KMS-11 (cell line): ENCODE measurements at regions not wholly inside any gene's neighbourhood (a gene's known extent, or its start where the extent isn't known, plus 50 kb on each side); places are given as distances from the start of the nearest gene placed in this dataset.

Experiments used
- H2AFZ ChIP-seq: fragments of 200-600 bp; sonication (generic); 2 replicates; pipeline ENCODE4 v1.6.1; 2016; ENCODE audit warnings: antibody characterized with exemption, mixed run types, low read depth
- H3K27ac ChIP-seq: fragments of 200-600 bp; sonication (generic); 2 replicates; pipeline ENCODE4 v1.6.1; 2016; ENCODE audit warnings: mild to moderate bottlenecking, mixed run types
- H3K27me3 ChIP-seq: fragments of 200-600 bp; sonication (generic); 2 replicates; pipeline ENCODE4 v1.6.1; 2017; ENCODE audit warnings: mild to moderate bottlenecking, low read depth, mixed run types, moderate library complexity; ENCODE audit not compliant: insufficient read depth
- H3K36me3 ChIP-seq: fragments of 200-600 bp; sonication (generic); 2 replicates; pipeline ENCODE4 v1.6.1; 2017; ENCODE audit warnings: mild to moderate bottlenecking, mixed run types; ENCODE audit not compliant: insufficient read depth
- H3K4me1 ChIP-seq: fragments of 200-600 bp; sonication (generic); 2 replicates; pipeline ENCODE4 v1.6.1; 2016; ENCODE audit warnings: mild to moderate bottlenecking, low read depth, mixed run types; ENCODE audit not compliant: poor library complexity, severe bottlenecking
- H3K4me2 ChIP-seq: fragments of 200-600 bp; sonication (generic); 2 replicates; pipeline ENCODE4 v1.7.0; 2016; ENCODE audit warnings: mild to moderate bottlenecking, mixed run types
- H3K4me3 ChIP-seq: fragments of 200-600 bp; sonication (generic); IDR thresholded peaks from 2 replicates; pipeline ENCODE4 v1.6.1; 2017; ENCODE audit warnings: low read depth, low read length, mixed read lengths; ENCODE audit not compliant: insufficient read depth
- H3K79me2 ChIP-seq: fragments of 200-600 bp; sonication (generic); 2 replicates; pipeline ENCODE4 v1.6.1; 2016; ENCODE audit warnings: low read depth, mixed run types; ENCODE audit not compliant: insufficient read depth
- H3K9ac ChIP-seq: fragments of 200-600 bp; sonication (generic); 2 replicates; pipeline ENCODE4 v1.6.1; 2016; ENCODE audit warnings: mild to moderate bottlenecking, mixed run types
- H4K20me1 ChIP-seq: fragments of 200-600 bp; sonication (generic); 2 replicates; pipeline ENCODE4 v1.6.1; 2016; ENCODE audit warnings: mild to moderate bottlenecking, mixed run types; ENCODE audit not compliant: insufficient read depth
- TF ChIP-seq, protein P1 (sequence below): fragments of 200-600 bp; sonication (generic); conservative IDR thresholded peaks from 2 replicates; pipeline ENCODE4 v1.6.1; 2017; ENCODE audit warnings: low read depth, mild to moderate bottlenecking, antibody characterized with exemption, low read length, moderate library complexity, mixed read lengths

DNA sequence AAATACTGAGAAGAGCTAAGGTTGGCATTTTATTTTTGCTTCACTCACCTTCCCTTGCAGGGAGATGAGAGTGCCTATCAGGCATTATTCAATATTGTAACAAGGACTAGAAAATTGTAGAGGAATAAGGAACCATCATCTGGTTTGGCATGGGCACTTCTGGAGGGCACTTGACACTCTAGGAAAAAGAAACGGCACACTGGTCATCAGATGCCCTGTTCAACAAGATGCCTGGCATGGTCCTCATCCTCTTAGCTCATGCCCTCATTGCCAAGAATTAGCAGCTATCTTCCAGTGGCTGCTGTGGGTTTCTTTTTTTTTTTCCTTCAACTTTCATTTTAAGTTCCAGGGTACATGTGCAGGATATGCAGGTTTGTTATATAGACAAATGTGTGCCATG is 95.1 kb upstream of the ESRRG start:
- Histone ChIP-seq H3K36me3 (no peaks in the 10 kb centered on the region), H2AFZ (no peak overlapping the region), H3K4me2 (no peak overlapping the region), H3K27me3 (no peaks in the 10 kb centered on the region), H3K9ac (no peak overlapping the region), H4K20me1 (no peaks in the 10 kb centered on the region), H3K4me1 (no peaks in the 10 kb centered on the region), H3K4me3 (no peak overlapping the region), H3K27ac (no peak overlapping the region), H3K79me2 (no peaks in the 10 kb centered on the region)
- TF ChIP-seq, protein P1, sequence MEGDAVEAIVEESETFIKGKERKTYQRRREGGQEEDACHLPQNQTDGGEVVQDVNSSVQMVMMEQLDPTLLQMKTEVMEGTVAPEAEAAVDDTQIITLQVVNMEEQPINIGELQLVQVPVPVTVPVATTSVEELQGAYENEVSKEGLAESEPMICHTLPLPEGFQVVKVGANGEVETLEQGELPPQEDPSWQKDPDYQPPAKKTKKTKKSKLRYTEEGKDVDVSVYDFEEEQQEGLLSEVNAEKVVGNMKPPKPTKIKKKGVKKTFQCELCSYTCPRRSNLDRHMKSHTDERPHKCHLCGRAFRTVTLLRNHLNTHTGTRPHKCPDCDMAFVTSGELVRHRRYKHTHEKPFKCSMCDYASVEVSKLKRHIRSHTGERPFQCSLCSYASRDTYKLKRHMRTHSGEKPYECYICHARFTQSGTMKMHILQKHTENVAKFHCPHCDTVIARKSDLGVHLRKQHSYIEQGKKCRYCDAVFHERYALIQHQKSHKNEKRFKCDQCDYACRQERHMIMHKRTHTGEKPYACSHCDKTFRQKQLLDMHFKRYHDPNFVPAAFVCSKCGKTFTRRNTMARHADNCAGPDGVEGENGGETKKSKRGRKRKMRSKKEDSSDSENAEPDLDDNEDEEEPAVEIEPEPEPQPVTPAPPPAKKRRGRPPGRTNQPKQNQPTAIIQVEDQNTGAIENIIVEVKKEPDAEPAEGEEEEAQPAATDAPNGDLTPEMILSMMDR, result no peak

DNA sequence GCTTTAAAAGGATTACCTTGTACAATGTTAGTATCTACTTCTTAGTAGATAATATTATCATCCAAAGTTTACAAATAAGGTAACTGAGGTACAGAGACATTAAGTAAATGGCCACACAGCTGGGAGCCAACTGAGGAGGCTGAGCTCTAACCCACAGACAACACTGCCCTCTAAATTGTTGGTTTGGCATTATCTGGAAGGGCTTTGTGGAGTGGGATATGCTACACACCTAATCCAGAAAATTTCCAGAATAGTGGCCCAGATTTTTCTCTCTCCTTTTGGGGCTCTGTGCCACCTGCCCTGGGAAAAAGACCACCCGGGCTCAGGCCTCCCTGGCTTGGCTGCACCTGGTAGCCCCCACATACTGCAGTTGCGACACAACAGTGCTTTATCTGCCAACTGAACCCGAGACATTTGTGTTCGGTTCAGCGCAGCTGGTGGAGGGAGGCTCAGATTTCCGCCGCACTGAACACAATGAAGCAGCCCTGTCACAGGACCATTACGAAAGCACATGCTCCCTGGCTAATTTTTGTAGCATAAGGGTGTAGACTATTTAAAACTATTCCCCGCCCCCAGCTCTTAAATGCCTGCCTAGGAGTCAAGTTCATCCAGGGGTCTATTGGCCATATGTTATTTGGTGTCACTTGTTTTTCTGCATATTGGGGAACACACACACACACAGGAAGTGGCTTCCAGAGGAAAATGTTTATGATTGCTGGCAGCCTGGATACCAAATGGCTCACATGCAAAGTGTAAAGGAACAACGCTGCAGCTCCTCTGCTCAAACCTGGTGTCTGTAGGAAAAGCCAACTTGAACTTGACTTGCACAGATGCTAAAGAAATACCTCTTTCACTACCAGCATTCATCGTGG is 92.3 kb upstream of the ESRRG start:
- Histone ChIP-seq H3K79me2 (no peaks in the 10 kb centered on the region), H3K27ac (no peak overlapping the region), H3K9ac (no peak overlapping the region), H2AFZ (no peak overlapping the region), H3K36me3 (no peaks in the 10 kb centered on the region), H4K20me1 (no peaks in the 10 kb centered on the region), H3K4me1 (no peaks in the 10 kb centered on the region), H3K4me2 (no peak overlapping the region), H3K4me3 (no peak overlapping the region), H3K27me3 (no peaks in the 10 kb centered on the region)
- TF ChIP-seq, protein P1, result no peak

DNA sequence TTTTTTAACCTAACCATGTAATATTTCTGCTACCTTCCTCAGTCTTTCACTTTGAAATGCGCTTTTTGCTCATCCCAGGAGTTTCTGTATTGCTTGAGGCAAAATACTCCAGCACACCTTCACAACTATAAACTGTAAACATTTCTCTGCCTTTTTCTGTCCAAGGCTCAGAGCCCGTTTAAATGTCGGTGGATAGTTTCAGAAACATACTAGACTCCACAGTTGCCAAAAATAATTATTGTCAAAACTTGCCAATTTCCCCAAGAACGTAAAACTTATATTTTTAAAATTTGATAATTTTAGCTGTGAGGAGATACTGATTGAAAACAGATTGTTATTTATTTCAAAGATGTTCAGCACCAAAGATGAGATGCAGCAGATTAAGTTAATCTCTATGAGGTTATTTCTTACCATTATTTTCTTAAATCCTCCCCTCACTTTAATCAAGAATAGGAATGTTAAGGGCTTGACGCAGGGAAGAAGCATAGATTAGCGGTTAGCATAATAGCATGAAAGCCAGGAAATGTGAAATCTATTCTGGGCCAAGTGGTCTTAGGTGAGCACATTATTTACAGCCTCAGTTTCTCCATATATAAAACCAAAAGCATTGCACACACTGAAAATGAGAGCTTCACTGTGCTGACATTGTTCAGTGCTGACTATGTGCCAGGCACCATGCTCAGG is 91.5 kb upstream of the ESRRG start:
- Histone ChIP-seq H3K36me3 (no peaks in the 10 kb centered on the region), H3K27ac (no peak overlapping the region), H4K20me1 (no peaks in the 10 kb centered on the region), H3K27me3 (no peaks in the 10 kb centered on the region), H3K4me1 (no peaks in the 10 kb centered on the region), H3K4me2 (no peak overlapping the region), H3K9ac (no peak overlapping the region), H3K4me3 (no peak overlapping the region), H3K79me2 (no peaks in the 10 kb centered on the region), H2AFZ (no peak overlapping the region)
- TF ChIP-seq, protein P1, result no peak

DNA sequence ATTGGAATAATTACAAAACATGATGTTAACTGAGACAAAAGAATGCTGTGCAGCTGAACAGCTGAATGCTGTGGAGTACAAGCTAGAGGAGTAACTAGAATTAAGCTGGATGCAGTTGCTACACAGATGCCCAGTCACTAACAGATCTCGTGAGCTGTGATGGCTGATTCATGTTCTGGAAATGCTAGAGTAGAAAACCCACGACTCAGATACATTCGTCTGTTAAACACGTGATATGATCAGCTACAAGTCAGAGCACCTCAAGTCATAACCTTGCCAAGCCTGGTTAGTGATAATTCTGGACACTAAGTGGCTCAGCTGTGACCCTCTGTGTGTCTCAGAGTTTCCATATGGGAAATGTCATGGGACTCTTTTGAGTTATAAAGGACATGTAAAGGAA is 89.7 kb upstream of the ESRRG start:
- Histone ChIP-seq H3K27ac (no peak overlapping the region), H3K9ac (no peak overlapping the region), H2AFZ (no peak overlapping the region), H3K27me3 (no peaks in the 10 kb centered on the region), H3K36me3 (no peaks in the 10 kb centered on the region), H3K4me3 (no peak overlapping the region), H3K4me2 (no peak overlapping the region), H3K79me2 (no peaks in the 10 kb centered on the region), H4K20me1 (no peaks in the 10 kb centered on the region), H3K4me1 (no peaks in the 10 kb centered on the region)
- TF ChIP-seq, protein P1, result no peak
